B cell (primary cell): ENCODE measurements at regions not wholly inside any gene's neighbourhood (a gene's known extent, or its start where the extent isn't known, plus 50 kb on each side); places are given as distances from the start of the nearest gene placed in this dataset.

Experiments
- ATAC-seq: fragments of 200-7000 bp; cut with Tn5 transposase; one replicate; pipeline ENCODE4 v1.10.0; 2021; ENCODE audit warnings: low read depth, mild to moderate bottlenecking, moderate number of reproducible peaks, moderate library complexity
- CTCF ChIA-PET: fragments of 350-600 bp; sonication (Branson Sonifier 250); formaldehyde crosslinking; loops from one replicate; lab custom pipeline; 2021; ENCODE audit warnings: antibody characterized with exemption, inconsistent platforms; lab: Charles Lee
- POLR2A ChIA-PET: fragments of 350-600 bp; sonication (Branson Sonifier 250); formaldehyde crosslinking; loops from one replicate; lab custom pipeline; 2021; ENCODE audit warnings: antibody characterized with exemption; lab: Charles Lee
- DNase-seq: peaks from one replicate; pipeline ENCODE4 v3.0.0; 2013
- H2AFZ ChIP-seq: 2 replicates; pipeline ENCODE4 v1.6.1; 2012; ENCODE audit warnings: mild to moderate bottlenecking, low read depth, low read length; ENCODE audit not compliant: insufficient read depth, poor library complexity, severe bottlenecking
- H3K27ac ChIP-seq, 2 donors: 1 replicate in 1 of 2; 2 replicates in 1 of 2; pipeline ENCODE4 v1.5.1; 2012 to 2013; ENCODE audit warnings: low read length in 2 of 2, mild to moderate bottlenecking in 2 of 2, moderate library complexity in 1 of 2
- H3K27me3 ChIP-seq, 4 experiments: fragments of 200-600 bp in 1 of 4; sonication (generic) in 1 of 4; replicated peaks in 1 of 4; 1 replicate in 2 of 4; 2 replicates in 2 of 4; pipeline versions ENCODE4 v1.6.1 to v1.7.0; 2013 to 2016; ENCODE audit warnings: low read length in 3 of 4, mild to moderate bottlenecking in 2 of 4, mixed read lengths in 1 of 4, moderate library complexity in 1 of 4; ENCODE audit not compliant: insufficient read depth in 4 of 4, control insufficient read depth in 3 of 4; ENCODE audit errors: control extremely low read depth in 1 of 4
- H3K36me3 ChIP-seq, 2 experiments: replicated peaks in 1 of 2; 1 replicate in 1 of 2; 2 replicates in 1 of 2; pipeline versions ENCODE4 v1.6.1 to v1.7.1; 2013; ENCODE audit warnings: low read length in 1 of 2; ENCODE audit not compliant: insufficient read depth in 2 of 2, control insufficient read depth in 1 of 2; ENCODE audit errors: control extremely low read depth in 1 of 2, extremely low read depth in 1 of 2
- H3K4me1 ChIP-seq, 2 donors: fragments of 200-600 bp in 1 of 2; sonication (generic) in 1 of 2; 1 replicate in 1 of 2; 2 replicates in 1 of 2; pipeline versions ENCODE4 v1.5.1 to v1.6.1; 2013 to 2017; ENCODE audit warnings: low read length in 2 of 2; ENCODE audit not compliant: control insufficient read depth in 2 of 2, insufficient read depth in 2 of 2
- H3K4me2 ChIP-seq: replicated peaks from 2 replicates; pipeline ENCODE3; 2012; ENCODE audit warnings: mild to moderate bottlenecking, low read depth, low read length; ENCODE audit not compliant: poor library complexity, severe bottlenecking
- H3K4me3 ChIP-seq, 5 experiments: fragments of 200-600 bp in 1 of 5; sonication (generic) in 1 of 5; 1 replicate in 3 of 5; 2 replicates in 2 of 5; pipeline versions ENCODE4 v1.5.1 to v1.7.0; 2011 to 2016; ENCODE audit warnings: low read length in 4 of 5, mild to moderate bottlenecking in 4 of 5, low read depth in 2 of 5, control low read depth in 1 of 5, moderate library complexity in 1 of 5; ENCODE audit not compliant: insufficient read depth in 1 of 5; ENCODE audit errors: control extremely low read depth in 1 of 5, extremely low read depth in 1 of 5
- H3K79me2 ChIP-seq: fragments of 200-600 bp; sonication (generic); one replicate; pipeline ENCODE4 v1.6.0; 2016; ENCODE audit warnings: low read length; ENCODE audit not compliant: control insufficient read depth, insufficient read depth
- H3K9ac ChIP-seq: fragments of 200-600 bp; sonication (generic); 2 replicates; pipeline ENCODE4 v1.6.1; 2017; ENCODE audit warnings: mild to moderate bottlenecking, low read length, moderate library complexity
- H3K9me3 ChIP-seq, 3 donors: one replicate each; pipeline versions ENCODE4 v1.6.1 to v1.7.1; 2013; ENCODE audit warnings: low read length in 2 of 3; ENCODE audit not compliant: control insufficient read depth in 2 of 3, insufficient read depth in 1 of 3; ENCODE audit errors: control extremely low read depth in 1 of 3
- H4K20me1 ChIP-seq: 2 replicates; pipeline ENCODE4 v1.6.0; 2012; ENCODE audit warnings: mild to moderate bottlenecking, low read length; ENCODE audit not compliant: insufficient read depth, control insufficient read depth, poor library complexity, severe bottlenecking
- H3K27ac Mint-ChIP-seq: one replicate; pipeline ENCODE4 v1.8.0; 2021; ENCODE audit warnings: mixed read lengths
- H3K27me3 Mint-ChIP-seq: one replicate; pipeline ENCODE4 v1.8.0; 2021; ENCODE audit warnings: mixed read lengths
- H3K4me1 Mint-ChIP-seq: one replicate; pipeline ENCODE4 v1.8.0; 2021; ENCODE audit warnings: mixed read lengths
- H3K4me3 Mint-ChIP-seq: one replicate; pipeline ENCODE4 v1.8.0; 2021; ENCODE audit warnings: mixed read lengths
- H3K9me3 Mint-ChIP-seq: one replicate; pipeline ENCODE4 v1.8.0; 2022; ENCODE audit warnings: mixed read lengths; ENCODE audit not compliant: insufficient read depth
- EZH2 ChIP-seq: IDR thresholded peaks from 2 replicates; pipeline ENCODE4 v1.6.1; 2012; ENCODE audit warnings: borderline replicate concordance, low read depth, mild to moderate bottlenecking, moderate library complexity, low read length; ENCODE audit not compliant: insufficient read depth, poor library complexity, severe bottlenecking
- WGBS: methylation state at CpG from one replicate; pipeline ENCODE4 v1.1.5; 2013; ENCODE audit warnings: missing lambda C conversion rate; ENCODE audit not compliant: insufficient coverage; 5-methylcytosine and 5-hydroxymethylcytosine counted together
- intact Hi-C: fragments of 100-400 bp; cut with micrococcal nuclease; formaldehyde crosslinking; loops from one replicate; pipeline ENCODE4 v1.10.0; 2022
- TF ChIP-seq, protein P1 (sequence below): fragments of 200-600 bp; IDR thresholded peaks from one replicate; pipeline ENCODE4 v1.8.0; 2022; ENCODE audit warnings: antibody characterized with exemption, mild to moderate bottlenecking

DNA sequence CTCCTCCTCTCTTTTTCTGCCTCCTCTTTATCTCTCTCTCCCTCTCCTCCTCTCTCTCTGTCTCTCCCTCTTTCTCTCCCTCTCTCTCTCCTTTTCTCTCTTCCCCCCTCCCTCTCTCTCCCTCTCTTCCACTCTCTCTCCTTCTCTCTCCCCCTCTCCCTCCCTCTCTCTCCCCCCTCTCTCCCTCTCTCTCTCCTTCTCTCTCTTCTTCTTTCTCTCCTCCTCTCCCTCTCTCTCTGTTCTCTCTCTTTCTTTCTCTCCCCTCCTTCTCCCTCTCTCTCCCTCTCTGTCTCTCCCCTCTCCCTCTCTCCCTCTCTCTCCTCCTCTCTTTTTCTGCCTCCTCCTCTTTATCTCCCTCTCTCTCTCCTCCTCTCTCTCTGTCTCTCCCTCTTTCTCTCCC lies 197.4 kb downstream of the UQCRFS1 start:
- POLR2A ChIA-PET = no interaction called here
- no peaks in the 10 kb centered on the region for H3K4me1 Mint-ChIP-seq
- H3K79me2 ChIP-seq = no peaks in the 10 kb centered on the region
- no peak for DNase-seq
- intact Hi-C loops = no loop called here
- H3K4me1 ChIP-seq = no peaks in the 10 kb centered on the region
- no peak overlapping the region for H3K9ac ChIP-seq
- no peaks in the 10 kb centered on the region for H3K27me3 ChIP-seq
- no peak overlapping the region for H3K4me2 ChIP-seq
- H3K4me3 ChIP-seq = no peak overlapping the region
- no peaks in the 10 kb centered on the region for H3K36me3 ChIP-seq
- peaks cover 0 to 26% (median 0%) of the 10 kb centered on the region in 3 donors for H3K9me3 ChIP-seq
- TF ChIP-seq, protein P1, sequence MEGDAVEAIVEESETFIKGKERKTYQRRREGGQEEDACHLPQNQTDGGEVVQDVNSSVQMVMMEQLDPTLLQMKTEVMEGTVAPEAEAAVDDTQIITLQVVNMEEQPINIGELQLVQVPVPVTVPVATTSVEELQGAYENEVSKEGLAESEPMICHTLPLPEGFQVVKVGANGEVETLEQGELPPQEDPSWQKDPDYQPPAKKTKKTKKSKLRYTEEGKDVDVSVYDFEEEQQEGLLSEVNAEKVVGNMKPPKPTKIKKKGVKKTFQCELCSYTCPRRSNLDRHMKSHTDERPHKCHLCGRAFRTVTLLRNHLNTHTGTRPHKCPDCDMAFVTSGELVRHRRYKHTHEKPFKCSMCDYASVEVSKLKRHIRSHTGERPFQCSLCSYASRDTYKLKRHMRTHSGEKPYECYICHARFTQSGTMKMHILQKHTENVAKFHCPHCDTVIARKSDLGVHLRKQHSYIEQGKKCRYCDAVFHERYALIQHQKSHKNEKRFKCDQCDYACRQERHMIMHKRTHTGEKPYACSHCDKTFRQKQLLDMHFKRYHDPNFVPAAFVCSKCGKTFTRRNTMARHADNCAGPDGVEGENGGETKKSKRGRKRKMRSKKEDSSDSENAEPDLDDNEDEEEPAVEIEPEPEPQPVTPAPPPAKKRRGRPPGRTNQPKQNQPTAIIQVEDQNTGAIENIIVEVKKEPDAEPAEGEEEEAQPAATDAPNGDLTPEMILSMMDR = no peak
- no peak for TF ChIP-seq EZH2
- H3K9me3 Mint-ChIP-seq = no peaks in the 10 kb centered on the region
- no peak overlapping the region for H2AFZ ChIP-seq
- H3K27me3 Mint-ChIP-seq = no peaks in the 10 kb centered on the region
- no peaks in the 10 kb centered on the region for H4K20me1 ChIP-seq
- CTCF ChIA-PET = no interaction called here
- ATAC-seq = no peak
- H3K27ac Mint-ChIP-seq = no peak overlapping the region
- H3K27ac ChIP-seq = no peak overlapping the region
- no peak overlapping the region for H3K4me3 Mint-ChIP-seq

DNA sequence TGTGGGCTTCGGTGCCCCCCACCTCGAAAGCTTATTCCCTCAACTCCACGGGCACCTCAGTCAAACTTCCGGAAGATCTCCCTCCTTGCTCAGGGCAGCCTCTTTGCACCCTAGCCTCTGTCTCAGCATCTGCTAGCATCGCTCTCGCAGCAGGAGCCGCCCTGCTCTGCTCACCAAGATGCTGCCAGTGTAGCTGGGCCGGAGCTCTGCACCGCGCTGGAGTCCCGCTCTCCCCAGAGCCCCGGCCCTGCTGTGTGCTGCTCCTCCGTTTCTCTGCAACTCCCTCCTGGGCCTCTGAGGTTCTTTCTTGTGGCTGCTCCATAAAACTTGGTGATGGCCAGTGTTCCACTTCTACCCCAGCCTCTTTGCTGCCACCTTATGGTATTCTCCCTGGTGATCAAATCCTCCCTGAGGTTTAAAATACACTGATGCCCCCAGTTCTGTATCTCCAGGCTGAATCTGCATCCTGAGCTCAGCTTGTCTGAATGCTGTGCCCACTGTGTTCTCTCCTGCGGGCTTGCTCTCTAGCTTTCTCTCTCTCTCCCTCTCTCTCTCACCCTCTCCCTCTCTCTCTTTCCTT lies 198.0 kb downstream of the UQCRFS1 start:
- no peak overlapping the region for H3K27ac ChIP-seq
- Mint-ChIP-seq H3K27ac (no peak overlapping the region), H3K9me3 (no peaks in the 10 kb centered on the region), H3K4me3 (no peak overlapping the region), H3K27me3 (no peaks in the 10 kb centered on the region), H3K4me1 (no peaks in the 10 kb centered on the region)
- TF ChIP-seq, protein P1 = no peak
- no peak for TF ChIP-seq EZH2
- no peaks in the 10 kb centered on the region for H3K36me3 ChIP-seq
- no peak overlapping the region for H2AFZ ChIP-seq
- H3K4me1 ChIP-seq = no peaks in the 10 kb centered on the region
- peaks cover 0 to 22% (median 0%) of the 10 kb centered on the region in 3 donors for H3K9me3 ChIP-seq
- no peaks in the 10 kb centered on the region for H3K79me2 ChIP-seq
- 83% methylated on average over 14 of the region's 14 CpGs for WGBS
- no peaks in the 10 kb centered on the region for H3K27me3 ChIP-seq
- H3K9ac ChIP-seq = no peak overlapping the region
- H3K4me2 ChIP-seq = no peak overlapping the region
- POLR2A ChIA-PET = no interaction called here
- H3K4me3 ChIP-seq = no peak overlapping the region
- DNase-seq (no peak), ATAC-seq (no peak)
- no peaks in the 10 kb centered on the region for H4K20me1 ChIP-seq
- intact Hi-C loops = no loop called here
- CTCF ChIA-PET = no interaction called here
